Sigmoid colon (tissue), 4 donors: ENCODE measurements at regions not wholly inside any gene's neighbourhood (a gene's known extent, or its start where the extent isn't known, plus 50 kb on each side); places are given as distances from the start of the nearest gene placed in this dataset.

Experiments
- CTCF ChIP-seq, 4 experiments: fragments of 450-650 bp in 3 of 4; fragments of 200-600 bp in 1 of 4; IDR thresholded peaks; one replicate each; pipeline ENCODE4 v1.5.1; 2016 to 2019; ENCODE audit warnings: antibody characterized with exemption in 4 of 4, mild to moderate bottlenecking in 3 of 4, moderate library complexity in 2 of 4
- EP300 ChIP-seq, 4 donors: sonication (generic); formaldehyde crosslinking; IDR thresholded peaks; one replicate each; pipeline ENCODE4 v1.6.1; 2017; ENCODE audit warnings: antibody characterized with exemption in 4 of 4

- TF ChIP-seq CTCF (IDR thresholded peaks at IDR 0.05) = no peak
- no peak for TF ChIP-seq EP300 (IDR thresholded peaks at IDR 0.05)
Observed at GRCh38 chr4:122524176-122524575, 67.7 kb upstream of the IL2 start.
